Transverse colon (tissue), 4 donors: ENCODE measurements at regions not wholly inside any gene's neighbourhood (a gene's known extent, or its start where the extent isn't known, plus 50 kb on each side); places are given as distances from the start of the nearest gene placed in this dataset.

Experiments
- POLR2A ChIP-seq: fragments of 450-650 bp; IDR thresholded peaks from one replicate; pipeline ENCODE4 v1.6.1; 2016; ENCODE audit warnings: antibody characterized with exemption, mild to moderate bottlenecking, moderate library complexity
- POLR2AphosphoS5 ChIP-seq, 3 donors: sonication (generic); formaldehyde crosslinking; IDR thresholded peaks; one replicate each; pipeline ENCODE4 v1.6.1; 2016; ENCODE audit warnings: antibody characterized with exemption in 3 of 3
- TF ChIP-seq, protein P1 (sequence below), 5 experiments: fragments of 200-600 bp in 3 of 5; fragments of 450-650 bp in 2 of 5; sonication (generic) in 3 of 5; IDR thresholded peaks; 1 replicate in 2 of 5; 2 replicates in 3 of 5; pipeline ENCODE4 v1.5.1; 2016 to 2017; ENCODE audit warnings: antibody characterized with exemption in 5 of 5, inconsistent platforms in 3 of 5, mild to moderate bottlenecking in 2 of 5, moderate library complexity in 1 of 5

GRCh38 chr6:12636336-12636735, 80.2 kb upstream of the PHACTR1 start:
- TF ChIP-seq, protein P1, sequence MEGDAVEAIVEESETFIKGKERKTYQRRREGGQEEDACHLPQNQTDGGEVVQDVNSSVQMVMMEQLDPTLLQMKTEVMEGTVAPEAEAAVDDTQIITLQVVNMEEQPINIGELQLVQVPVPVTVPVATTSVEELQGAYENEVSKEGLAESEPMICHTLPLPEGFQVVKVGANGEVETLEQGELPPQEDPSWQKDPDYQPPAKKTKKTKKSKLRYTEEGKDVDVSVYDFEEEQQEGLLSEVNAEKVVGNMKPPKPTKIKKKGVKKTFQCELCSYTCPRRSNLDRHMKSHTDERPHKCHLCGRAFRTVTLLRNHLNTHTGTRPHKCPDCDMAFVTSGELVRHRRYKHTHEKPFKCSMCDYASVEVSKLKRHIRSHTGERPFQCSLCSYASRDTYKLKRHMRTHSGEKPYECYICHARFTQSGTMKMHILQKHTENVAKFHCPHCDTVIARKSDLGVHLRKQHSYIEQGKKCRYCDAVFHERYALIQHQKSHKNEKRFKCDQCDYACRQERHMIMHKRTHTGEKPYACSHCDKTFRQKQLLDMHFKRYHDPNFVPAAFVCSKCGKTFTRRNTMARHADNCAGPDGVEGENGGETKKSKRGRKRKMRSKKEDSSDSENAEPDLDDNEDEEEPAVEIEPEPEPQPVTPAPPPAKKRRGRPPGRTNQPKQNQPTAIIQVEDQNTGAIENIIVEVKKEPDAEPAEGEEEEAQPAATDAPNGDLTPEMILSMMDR (IDR thresholded peaks at IDR 0.05): no peak
- TF ChIP-seq POLR2A (no peak), POLR2AphosphoS5 (IDR thresholded peaks at IDR 0.05) (no peak)
